ENCODE measurements at regions not wholly inside any gene's neighbourhood (a gene's known extent, or its start where the extent isn't known, plus 50 kb on each side); places are given as distances from the start of the nearest gene placed in this dataset.

DNA sequence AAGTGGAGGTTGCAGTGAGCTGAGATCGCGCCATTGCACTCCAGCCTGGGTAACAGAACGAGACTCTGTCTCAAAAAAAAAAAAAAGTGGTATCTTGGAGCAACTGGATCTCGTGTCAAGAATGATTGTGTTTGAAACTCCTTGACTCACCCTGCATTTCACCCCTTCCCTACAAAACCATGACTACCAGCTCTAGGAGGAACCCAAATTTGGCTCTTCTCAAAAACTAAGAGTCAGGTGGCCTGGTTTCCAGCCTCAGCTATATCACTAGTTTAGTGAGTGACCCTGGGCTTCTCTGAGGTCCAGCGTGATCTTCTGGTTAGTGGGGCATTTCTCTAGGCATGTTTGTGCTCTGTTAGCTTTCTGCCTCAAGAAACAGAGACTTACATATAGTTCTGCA lies 222.1 kb downstream of the FAM43A start:
- TF ChIP-seq EZH2phosphoT487 (IDR thresholded peaks at IDR 0.05; ENCODE audit: low read length): no peak
- no peak for TF ChIP-seq EZH2 (optimal IDR thresholded peaks at IDR 0.05; ENCODE audit: low read depth, low read length)
- TF ChIP-seq, protein P1, sequence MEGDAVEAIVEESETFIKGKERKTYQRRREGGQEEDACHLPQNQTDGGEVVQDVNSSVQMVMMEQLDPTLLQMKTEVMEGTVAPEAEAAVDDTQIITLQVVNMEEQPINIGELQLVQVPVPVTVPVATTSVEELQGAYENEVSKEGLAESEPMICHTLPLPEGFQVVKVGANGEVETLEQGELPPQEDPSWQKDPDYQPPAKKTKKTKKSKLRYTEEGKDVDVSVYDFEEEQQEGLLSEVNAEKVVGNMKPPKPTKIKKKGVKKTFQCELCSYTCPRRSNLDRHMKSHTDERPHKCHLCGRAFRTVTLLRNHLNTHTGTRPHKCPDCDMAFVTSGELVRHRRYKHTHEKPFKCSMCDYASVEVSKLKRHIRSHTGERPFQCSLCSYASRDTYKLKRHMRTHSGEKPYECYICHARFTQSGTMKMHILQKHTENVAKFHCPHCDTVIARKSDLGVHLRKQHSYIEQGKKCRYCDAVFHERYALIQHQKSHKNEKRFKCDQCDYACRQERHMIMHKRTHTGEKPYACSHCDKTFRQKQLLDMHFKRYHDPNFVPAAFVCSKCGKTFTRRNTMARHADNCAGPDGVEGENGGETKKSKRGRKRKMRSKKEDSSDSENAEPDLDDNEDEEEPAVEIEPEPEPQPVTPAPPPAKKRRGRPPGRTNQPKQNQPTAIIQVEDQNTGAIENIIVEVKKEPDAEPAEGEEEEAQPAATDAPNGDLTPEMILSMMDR (IDR thresholded peaks at IDR 0.05; ENCODE audit: low read length): no peak
- Histone ChIP-seq H3K79me2 (ENCODE audit: low read length) (no peaks in the 10 kb centered on the region), H3K27ac (ENCODE audit: low read length) (no peak overlapping the region), H4K20me1 (ENCODE audit: insufficient read depth, low read length) (no peaks in the 10 kb centered on the region), H3K4me1 (ENCODE audit: low read length) (no peaks in the 10 kb centered on the region), H3F3A (ENCODE audit: insufficient read depth, low read length) (no peaks in the 10 kb centered on the region), H3K36me3 (replicated peaks; ENCODE audit: insufficient read depth, low read length) (no peaks in the 10 kb centered on the region), H2AFZ (ENCODE audit: low read length) (no peak overlapping the region), H3K9me2 (replicated peaks; ENCODE audit: insufficient read depth, low read length) (no peaks in the 10 kb centered on the region), H3K27me3 (replicated peaks; ENCODE audit: insufficient read depth, low read length) (no peaks in the 10 kb centered on the region), H3K9me3 (replicated peaks; ENCODE audit: insufficient read depth, low read length) (no peaks in the 10 kb centered on the region), H3K9ac (ENCODE audit: low read length) (no peak overlapping the region), H3K4me2 (ENCODE audit: low read depth, low read length) (no peak overlapping the region), H3K4me3 (ENCODE audit: low read length) (no peak overlapping the region)
- no peak for DNase-seq

DNA sequence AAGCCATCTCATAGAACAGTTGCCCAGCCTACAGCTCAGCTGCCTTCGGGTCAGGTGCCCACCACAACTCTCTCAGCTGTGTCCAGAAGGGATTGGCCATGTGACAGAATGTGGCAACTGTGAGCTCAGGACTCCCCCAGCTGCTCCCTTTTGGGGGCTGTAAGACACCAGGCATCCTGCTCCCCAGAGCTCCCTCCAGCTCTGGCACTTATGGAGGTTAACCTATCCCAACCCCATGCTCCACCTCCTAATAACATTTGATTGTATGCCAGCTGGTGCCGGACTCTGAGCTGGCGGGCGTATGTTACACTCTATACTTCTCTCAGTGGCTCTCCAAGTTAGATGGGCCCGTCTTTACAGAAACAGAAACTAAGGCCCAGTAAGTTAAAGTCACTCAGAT lies 222.8 kb downstream of the FAM43A start:
- no peaks in the 10 kb centered on the region for H4K20me1 ChIP-seq (ENCODE audit: insufficient read depth, low read length)
- H3K27ac ChIP-seq (ENCODE audit: low read length): no peak overlapping the region
- no peak for TF ChIP-seq EZH2phosphoT487 (IDR thresholded peaks at IDR 0.05; ENCODE audit: low read length)
- TF ChIP-seq, protein P1 (IDR thresholded peaks at IDR 0.05; ENCODE audit: low read length): no peak
- TF ChIP-seq EZH2 (optimal IDR thresholded peaks at IDR 0.05; ENCODE audit: low read depth, low read length): no peak
- no peaks in the 10 kb centered on the region for H3K9me2 ChIP-seq (replicated peaks; ENCODE audit: insufficient read depth, low read length)
- H3K9ac ChIP-seq (ENCODE audit: low read length): no peak overlapping the region
- no peak for DNase-seq
- no peaks in the 10 kb centered on the region for H3K27me3 ChIP-seq (replicated peaks; ENCODE audit: insufficient read depth, low read length)
- no peak overlapping the region for H3K4me3 ChIP-seq (ENCODE audit: low read length)
- no peaks in the 10 kb centered on the region for H3F3A ChIP-seq (ENCODE audit: insufficient read depth, low read length)
- H2AFZ ChIP-seq (ENCODE audit: low read length): no peak overlapping the region
- no peak overlapping the region for H3K4me2 ChIP-seq (ENCODE audit: low read depth, low read length)
- no peaks in the 10 kb centered on the region for H3K9me3 ChIP-seq (replicated peaks; ENCODE audit: insufficient read depth, low read length)
- no peaks in the 10 kb centered on the region for H3K36me3 ChIP-seq (replicated peaks; ENCODE audit: insufficient read depth, low read length)
- no peaks in the 10 kb centered on the region for H3K79me2 ChIP-seq (ENCODE audit: low read length)
- no peaks in the 10 kb centered on the region for H3K4me1 ChIP-seq (ENCODE audit: low read length)

DNA sequence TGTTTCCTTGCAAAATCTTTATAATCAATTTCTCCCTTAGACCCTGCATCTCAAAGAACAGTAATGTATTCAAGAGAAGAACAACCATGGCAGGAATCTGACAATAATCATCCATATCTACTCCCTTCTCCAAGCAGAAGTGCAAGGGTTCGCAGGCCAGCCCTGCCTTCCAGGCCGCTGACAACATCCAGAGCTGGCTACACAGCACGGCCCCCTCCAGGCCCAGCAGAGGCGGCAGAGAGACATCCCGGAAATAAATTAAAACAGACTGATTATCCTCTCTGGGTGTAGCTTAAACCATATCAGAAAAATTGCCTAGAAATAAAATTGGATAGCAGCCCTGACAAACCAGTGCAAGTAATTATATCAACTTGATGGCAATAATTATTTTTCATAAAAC lies 223.3 kb downstream of the FAM43A start:
- TF ChIP-seq, protein P1 (IDR thresholded peaks at IDR 0.05; ENCODE audit: low read length): no peak
- no peak for TF ChIP-seq EZH2 (optimal IDR thresholded peaks at IDR 0.05; ENCODE audit: low read depth, low read length)
- no peak for TF ChIP-seq EZH2phosphoT487 (IDR thresholded peaks at IDR 0.05; ENCODE audit: low read length)
- H3K9ac ChIP-seq (ENCODE audit: low read length): no peak overlapping the region
- no peaks in the 10 kb centered on the region for H3K9me2 ChIP-seq (replicated peaks; ENCODE audit: insufficient read depth, low read length)
- H3F3A ChIP-seq (ENCODE audit: insufficient read depth, low read length): no peaks in the 10 kb centered on the region
- H3K36me3 ChIP-seq (replicated peaks; ENCODE audit: insufficient read depth, low read length): no peaks in the 10 kb centered on the region
- H3K4me2 ChIP-seq (ENCODE audit: low read depth, low read length): no peak overlapping the region
- DNase-seq: no peak
- H3K27ac ChIP-seq (ENCODE audit: low read length): no peak overlapping the region
- no peak overlapping the region for H2AFZ ChIP-seq (ENCODE audit: low read length)
- no peaks in the 10 kb centered on the region for H3K4me1 ChIP-seq (ENCODE audit: low read length)
- no peaks in the 10 kb centered on the region for H3K9me3 ChIP-seq (replicated peaks; ENCODE audit: insufficient read depth, low read length)
- H4K20me1 ChIP-seq (ENCODE audit: insufficient read depth, low read length): no peaks in the 10 kb centered on the region
- H3K4me3 ChIP-seq (ENCODE audit: low read length): no peak overlapping the region
- H3K79me2 ChIP-seq (ENCODE audit: low read length): no peaks in the 10 kb centered on the region
- no peaks in the 10 kb centered on the region for H3K27me3 ChIP-seq (replicated peaks; ENCODE audit: insufficient read depth, low read length)

All from MM.1S (cell line).